Spleen (tissue), 7 donors: ENCODE measurements at regions not wholly inside any gene's neighbourhood (a gene's known extent, or its start where the extent isn't known, plus 50 kb on each side); places are given as distances from the start of the nearest gene placed in this dataset.

Experiments used
- POLR2A ChIP-seq, 3 donors: fragments of 450-650 bp; IDR thresholded peaks; one replicate each; pipeline ENCODE4 v1.5.1; 2017; ENCODE audit warnings: antibody characterized with exemption in 3 of 3, mild to moderate bottlenecking in 1 of 3
- POLR2AphosphoS5 ChIP-seq, 3 donors: sonication (generic); formaldehyde crosslinking; IDR thresholded peaks; one replicate each; pipeline ENCODE4 v1.5.1; 2017; ENCODE audit warnings: antibody characterized with exemption in 3 of 3
- TF ChIP-seq, protein P1 (sequence below), 11 experiments: fragments of 200-600 bp in 7 of 11; fragments of 450-650 bp in 4 of 11; sonication (generic) in 4 of 11; IDR thresholded peaks in 8 of 11; conservative IDR thresholded peaks in 3 of 11; 1 replicate in 7 of 11; 2 replicates in 4 of 11; pipeline versions ENCODE4 v1.4.0 to v1.8.0; 2016 to 2021; ENCODE audit warnings: antibody characterized with exemption in 11 of 11, inconsistent platforms in 4 of 11, mild to moderate bottlenecking in 1 of 11
- donor health status: DM: no; HTN: no; CAD: no; lungs with moderate emphysema.
- donor health status: DM: no; HTN: no; CAD: no.
- donor health status: DM: no; HTN: no; CAD: no.

DNA sequence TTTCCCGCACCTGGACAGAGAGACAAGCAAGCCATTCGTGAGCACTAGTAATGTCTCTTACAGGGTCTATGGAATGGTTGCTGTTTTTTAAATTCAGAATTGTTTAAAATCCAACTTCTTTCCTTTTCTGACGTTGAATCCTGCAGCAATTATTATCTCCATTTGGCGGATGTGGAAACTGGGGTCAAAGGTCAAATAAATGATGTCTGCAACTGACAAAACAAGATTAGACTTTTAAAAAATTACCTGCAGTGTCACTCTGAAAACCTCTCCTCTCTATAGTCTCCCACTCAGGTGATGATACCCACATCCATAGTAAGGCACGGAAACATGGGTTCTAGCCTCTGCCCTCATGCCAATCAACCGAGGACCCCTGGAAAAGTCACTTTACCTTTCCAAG is 142.7 kb upstream of the SMIM23 start:
- TF ChIP-seq, protein P1, sequence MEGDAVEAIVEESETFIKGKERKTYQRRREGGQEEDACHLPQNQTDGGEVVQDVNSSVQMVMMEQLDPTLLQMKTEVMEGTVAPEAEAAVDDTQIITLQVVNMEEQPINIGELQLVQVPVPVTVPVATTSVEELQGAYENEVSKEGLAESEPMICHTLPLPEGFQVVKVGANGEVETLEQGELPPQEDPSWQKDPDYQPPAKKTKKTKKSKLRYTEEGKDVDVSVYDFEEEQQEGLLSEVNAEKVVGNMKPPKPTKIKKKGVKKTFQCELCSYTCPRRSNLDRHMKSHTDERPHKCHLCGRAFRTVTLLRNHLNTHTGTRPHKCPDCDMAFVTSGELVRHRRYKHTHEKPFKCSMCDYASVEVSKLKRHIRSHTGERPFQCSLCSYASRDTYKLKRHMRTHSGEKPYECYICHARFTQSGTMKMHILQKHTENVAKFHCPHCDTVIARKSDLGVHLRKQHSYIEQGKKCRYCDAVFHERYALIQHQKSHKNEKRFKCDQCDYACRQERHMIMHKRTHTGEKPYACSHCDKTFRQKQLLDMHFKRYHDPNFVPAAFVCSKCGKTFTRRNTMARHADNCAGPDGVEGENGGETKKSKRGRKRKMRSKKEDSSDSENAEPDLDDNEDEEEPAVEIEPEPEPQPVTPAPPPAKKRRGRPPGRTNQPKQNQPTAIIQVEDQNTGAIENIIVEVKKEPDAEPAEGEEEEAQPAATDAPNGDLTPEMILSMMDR (IDR thresholded peaks at IDR 0.05 in 8 of 11, conservative IDR thresholded peaks at IDR 0.05 in 3 of 11), result no peak
- TF ChIP-seq POLR2A (IDR thresholded peaks at IDR 0.05), result no peak
- no peak for TF ChIP-seq POLR2AphosphoS5 (IDR thresholded peaks at IDR 0.05)
